Hepatic stellate cell (primary cell): ENCODE measurements at regions not wholly inside any gene's neighbourhood (a gene's known extent, or its start where the extent isn't known, plus 50 kb on each side); places are given as distances from the start of the nearest gene placed in this dataset.
"Not testable (repeated sequence)": the region's sequence is repeated elsewhere in the genome, so short reads cannot be mapped to it uniquely, and the experiment has no call there.

Experiments used
- DNase-seq: peaks from one replicate; pipeline ENCODE4 v3.0.0; 2011; ENCODE audit warnings: low spot score

DNA sequence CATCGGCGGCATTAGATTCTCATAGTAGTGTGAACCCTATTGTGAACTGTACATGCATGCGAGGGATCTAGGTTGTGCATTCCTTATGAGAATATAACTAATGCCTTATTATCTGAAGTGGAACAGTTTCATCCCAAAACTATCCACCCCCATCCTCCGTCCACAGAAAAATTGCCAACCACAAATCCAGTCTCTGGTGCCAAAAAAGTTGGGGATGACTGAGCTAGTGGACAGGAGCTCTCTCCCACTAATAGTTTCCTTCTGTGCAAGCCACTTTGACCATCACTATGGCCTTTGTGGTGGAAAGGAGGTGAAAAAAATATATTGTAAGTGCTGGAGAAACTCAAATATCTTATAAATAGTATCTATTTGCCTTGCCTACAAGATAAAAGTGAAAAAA is 857.8 kb downstream of the DIAPH3 start:
- DNase-seq, result no peak

DNA sequence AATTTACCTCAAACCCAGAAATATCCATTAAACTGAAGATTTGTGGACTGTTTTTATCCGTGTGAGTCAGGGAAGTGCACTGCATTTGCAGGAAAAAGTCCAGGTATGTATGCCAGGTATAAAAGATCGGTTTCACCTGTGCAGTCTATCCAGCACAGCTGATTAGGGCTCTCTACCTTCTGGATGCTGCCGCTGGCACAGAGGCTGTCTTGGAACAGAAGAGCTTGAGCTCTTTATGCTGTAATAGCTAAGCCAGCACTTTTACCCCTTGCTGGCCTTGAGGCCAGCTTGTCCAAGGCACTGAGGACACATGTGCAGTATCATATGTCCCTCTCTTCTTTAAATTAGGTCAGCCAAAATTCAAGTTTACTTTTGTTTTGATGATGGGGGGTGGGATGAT is 851.0 kb downstream of the DIAPH3 start:
- DNase-seq, result no peak

DNA sequence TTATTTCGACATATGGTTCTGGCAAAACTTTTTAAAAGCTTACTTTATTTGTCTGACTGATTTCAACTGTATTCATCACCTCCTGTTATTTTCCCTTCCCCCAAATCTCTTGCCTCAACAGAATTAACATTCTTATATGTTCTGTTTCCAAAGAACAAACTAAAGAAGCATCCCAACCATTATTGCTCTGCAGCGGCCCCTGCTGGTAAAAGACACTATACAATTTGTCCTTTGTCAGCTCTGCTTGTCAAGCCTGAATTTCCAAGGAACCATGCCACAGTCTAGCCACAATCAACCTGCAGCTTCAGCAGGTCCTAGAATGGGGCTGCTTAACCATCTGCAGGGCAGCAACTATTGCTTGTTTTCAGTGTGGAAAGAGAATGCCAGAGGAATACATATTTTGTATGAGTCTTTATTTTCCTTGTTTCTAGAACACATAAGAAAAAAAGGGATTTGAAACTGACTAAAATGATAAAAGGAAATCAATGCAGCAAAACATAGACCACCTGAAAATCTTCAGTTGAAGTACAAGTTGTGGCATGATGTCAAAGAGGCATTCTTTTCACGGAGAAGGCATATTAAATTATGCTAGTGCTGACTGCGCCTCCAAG is 845.3 kb downstream of the DIAPH3 start:
- peak; percentile 16 for DNase-seq

DNA sequence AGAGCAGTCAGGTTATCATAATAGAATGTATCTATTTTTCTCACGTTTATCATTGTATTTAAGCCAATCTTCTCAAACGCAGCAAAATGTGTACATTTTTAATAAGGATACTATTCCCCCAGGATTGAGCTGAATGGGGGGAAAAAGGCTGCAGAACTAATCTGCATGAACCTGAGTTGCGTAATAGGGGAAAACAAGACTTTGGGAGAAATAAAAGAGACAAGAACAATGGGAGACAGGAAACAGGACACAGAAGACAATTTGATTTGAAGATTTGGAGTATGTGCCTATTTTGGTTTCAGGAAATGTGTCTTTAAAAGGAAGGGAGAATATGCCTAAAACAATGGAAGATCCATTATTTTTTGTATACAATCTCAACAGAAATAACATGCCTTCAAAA is 844.5 kb downstream of the DIAPH3 start:
- DNase-seq, result no peak

DNA sequence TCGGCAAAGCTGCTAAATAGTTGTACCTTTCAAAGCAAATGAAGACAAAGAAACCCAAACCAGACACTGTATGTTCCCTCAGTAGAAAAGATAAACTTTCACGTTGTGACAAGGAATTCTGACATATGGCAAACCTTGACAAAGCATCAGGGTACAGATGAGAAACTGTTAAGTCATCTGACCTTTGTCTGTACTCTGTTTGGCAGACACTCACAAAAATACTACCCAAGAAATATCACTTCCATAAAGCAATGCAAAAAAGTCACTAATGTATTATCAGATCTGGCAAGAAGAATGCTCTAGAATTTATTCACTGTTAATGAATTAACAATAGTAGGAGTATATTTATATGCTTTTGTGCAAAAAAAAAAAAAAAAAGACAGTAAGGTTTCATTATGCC is 843.7 kb downstream of the DIAPH3 start:
- DNase-seq, result no peak

DNA sequence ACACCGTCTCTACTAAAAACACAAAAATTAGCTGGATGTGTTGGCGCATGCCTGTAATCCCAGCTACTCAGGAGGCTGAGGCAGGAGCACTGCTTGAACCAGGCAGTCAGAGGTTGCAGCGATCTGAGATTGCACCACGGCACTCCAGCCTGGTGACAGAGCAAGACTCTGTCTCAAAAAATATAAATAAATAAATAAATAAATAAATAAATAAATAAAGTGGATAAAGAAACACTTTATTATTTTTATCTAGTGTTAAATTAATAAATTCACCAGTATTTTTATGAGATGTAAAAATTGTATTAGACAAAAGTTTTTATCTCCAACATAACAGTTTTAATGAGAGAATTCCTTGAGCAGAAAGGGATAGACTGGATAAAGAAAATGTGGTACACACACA is 839.3 kb downstream of the DIAPH3 start:
- not testable (repeated sequence) for DNase-seq

DNA sequence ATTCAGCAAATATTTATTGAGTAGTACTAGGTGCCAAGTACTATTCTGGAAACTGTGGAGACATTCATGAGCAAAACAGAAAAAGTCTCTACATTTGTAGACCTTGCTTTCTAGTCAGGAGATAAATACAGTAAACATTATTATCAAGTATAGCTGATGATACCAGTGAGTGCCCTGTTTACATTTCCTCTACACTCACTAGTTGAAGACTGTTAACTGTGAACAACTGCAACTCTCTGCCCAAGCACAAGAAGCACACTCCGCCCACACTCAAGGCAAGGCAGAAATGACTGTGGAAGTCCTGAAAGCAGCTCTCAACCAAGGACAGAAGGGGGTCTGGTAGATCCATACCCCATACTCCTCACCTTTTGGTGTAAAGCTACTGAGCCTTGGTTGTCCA is 837.0 kb downstream of the DIAPH3 start:
- DNase-seq, result no peak

DNA sequence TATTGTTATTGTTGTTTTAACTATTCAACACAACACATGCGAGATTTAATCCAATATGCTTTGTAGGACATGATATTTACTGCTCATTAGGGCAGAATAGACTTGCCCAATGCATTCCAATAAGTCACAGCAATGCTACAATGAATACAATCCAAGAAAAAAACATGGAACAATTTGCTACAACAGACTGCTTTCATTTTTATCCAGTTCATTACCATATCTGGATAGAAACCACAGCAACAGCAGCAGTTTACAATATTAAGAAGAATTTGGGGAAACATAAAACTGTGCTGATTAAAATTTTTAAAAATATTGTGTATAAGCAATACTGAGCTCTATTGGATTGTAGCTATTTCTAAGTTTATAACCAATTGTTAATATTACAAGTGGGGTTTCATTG is 833.0 kb downstream of the DIAPH3 start:
- DNase-seq, result no peak

DNA sequence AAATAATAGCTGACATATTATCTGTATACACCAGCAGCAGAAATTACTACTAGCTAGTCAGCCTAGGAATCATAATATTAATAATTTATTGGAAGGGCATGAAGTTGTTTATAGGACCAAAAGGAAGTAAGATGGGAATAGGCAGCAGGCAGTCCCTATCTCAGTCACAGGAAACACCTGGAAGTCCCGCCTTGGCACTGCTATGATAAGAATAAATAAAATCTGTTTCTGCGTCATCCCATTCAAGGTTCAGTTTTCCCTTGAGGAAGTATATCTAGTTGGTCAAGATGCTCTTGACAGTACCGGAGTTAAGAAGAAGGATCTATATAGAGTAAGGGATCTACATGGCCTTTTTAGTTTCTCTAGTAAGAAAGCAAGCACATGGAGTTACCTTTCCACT is 830.8 kb downstream of the DIAPH3 start:
- no peak for DNase-seq

DNA sequence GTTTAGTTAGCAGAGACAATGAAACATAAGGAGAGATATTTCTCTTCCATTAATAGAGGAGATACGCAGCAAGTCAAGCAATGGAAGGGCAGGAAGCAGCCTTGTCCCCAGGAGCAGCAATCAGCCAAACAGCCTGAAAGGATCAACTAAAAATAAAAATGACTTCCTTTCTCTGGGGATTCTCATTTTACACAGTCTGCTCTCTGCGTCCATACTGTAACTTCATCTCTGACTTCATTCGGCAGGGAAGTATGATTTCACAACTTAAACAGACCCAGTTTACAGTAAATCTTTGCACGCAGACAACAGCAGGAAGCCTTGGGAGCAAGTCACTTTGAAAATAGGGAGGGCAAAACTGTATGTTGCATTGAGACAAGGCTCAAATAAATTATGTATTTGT is 826.7 kb downstream of the DIAPH3 start:
- peak; percentile 8 for DNase-seq

DNA sequence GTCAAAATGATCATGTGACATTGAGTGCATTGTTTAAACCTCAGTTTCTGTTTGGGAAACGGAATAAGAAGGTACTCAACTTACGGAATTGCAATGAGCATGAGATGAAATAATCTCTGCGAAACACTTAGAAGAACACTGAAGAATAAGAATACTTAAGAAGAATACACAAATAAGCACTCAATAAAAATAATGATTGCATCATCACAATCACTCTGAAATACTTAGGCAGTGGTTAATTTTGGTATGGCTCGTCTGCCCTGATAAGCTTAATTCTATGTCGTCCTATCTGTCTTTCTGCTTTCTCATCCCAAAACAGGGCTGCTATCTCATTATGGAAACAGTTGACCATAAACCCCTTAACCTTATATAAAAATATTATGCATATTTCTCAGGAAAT is 823.6 kb downstream of the DIAPH3 start:
- no peak for DNase-seq

DNA sequence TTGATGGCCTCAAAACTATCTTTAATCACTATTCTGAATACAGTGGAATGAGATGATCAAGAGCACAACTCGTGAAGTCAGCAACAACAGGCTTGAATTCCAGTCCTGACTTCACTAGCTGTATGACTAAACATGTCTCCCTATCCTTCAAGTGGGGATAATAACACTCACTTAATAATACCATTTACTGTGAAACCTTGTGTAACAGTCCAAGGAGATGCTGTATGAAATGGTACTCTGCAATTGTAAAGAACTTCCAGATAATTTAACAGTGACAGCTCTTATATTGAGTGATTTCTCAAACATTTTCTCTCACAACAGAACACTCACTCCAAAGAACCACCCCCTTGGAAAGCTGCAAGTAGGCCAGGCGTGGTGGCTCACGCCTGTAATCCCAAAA is 823.1 kb downstream of the DIAPH3 start:
- no peak for DNase-seq

DNA sequence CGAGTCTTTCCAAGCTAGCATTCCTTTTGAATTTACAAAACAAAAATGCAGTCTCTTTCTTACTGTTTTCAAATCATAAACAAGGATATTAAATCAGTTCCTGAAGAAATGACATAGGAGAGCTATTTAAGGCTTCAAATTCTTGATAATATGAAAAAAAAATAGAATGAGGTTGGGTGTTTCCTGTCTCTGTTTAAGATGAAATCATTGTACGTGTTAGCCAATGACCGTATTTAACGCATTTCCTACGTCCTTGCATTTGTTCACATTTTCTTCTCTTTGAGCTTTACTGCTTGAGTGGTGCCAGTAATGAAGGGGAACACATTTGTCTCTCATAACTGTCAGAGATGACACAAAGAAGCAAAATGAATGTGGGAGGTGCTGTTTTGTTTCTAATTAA is 821.3 kb downstream of the DIAPH3 start:
- DNase-seq, result no peak

DNA sequence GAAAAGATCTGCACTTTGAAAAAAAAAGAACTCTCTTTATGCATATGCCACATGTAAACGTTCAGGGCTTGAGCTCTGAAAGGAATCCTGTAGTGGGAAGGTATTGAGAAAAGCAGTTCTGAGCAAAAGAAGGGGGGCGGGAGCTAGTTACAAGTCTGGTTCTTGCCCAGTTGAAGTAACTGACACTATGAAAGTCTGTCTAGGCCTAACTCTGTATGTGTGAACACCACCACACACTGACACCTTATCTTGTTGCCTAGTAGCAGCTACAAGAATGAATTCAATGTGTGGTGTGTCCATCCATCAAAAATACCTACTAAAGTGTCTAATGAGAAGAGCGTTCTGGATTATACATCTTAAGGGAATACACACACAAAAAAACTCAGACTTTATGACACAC is 820.6 kb downstream of the DIAPH3 start:
- no peak for DNase-seq

DNA sequence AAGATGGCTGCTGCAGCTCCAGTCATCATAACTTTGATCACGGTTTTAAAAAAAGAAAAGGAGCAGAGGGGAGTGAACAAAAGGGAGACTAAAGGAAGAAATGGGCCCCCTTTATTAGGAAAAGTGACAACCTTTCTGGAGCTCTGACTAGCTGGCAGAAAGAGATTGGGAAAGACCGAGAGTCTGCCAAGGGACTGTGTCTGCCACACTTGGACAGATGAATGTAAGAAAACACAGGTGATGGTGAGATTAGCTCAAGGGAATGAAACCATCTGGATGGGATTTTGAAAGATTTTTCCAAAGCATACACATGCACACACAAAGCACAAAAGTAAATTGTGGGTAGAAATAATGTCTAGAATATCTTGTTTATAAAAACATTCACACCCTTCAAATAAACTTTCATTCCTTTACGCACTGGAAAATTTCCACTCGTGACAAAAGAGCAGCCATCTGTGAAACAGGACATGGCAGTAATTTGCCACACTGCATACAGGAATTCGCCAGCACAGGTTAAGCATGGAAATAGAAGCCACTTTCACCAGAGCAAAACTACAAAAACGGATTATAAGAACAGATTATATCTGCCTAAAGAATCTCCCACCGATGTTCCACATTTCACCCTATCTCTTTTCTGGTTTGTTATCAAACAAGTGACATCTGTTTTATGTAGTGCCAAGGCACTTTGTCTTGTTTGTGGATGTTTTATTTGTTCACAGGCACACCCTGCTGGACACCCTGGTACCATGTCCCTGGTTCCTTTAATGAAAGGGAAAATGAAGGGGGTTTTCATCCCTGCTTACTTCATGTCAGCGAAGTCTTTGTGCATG is 819.5 kb downstream of the DIAPH3 start:
- DNase-seq, result no peak

DNA sequence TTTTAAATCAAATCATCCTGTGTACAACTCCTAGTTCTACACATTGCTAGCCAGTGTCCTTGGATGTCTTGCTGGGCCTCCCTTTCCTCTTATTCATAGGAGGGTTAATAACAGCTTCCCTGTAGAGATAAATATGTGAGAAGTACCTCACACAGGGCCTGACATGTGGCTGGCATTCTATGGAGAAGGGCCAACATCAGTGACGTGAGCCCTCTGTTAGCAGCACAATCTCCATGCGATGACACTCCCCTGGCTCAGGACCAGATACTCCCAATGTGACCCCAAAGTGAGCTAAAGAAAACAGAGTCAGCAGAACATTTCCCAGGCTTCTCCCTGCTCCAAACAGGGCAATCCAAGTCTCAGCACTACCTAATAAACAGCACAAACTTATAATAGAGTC is 818.4 kb downstream of the DIAPH3 start:
- no peak for DNase-seq

DNA sequence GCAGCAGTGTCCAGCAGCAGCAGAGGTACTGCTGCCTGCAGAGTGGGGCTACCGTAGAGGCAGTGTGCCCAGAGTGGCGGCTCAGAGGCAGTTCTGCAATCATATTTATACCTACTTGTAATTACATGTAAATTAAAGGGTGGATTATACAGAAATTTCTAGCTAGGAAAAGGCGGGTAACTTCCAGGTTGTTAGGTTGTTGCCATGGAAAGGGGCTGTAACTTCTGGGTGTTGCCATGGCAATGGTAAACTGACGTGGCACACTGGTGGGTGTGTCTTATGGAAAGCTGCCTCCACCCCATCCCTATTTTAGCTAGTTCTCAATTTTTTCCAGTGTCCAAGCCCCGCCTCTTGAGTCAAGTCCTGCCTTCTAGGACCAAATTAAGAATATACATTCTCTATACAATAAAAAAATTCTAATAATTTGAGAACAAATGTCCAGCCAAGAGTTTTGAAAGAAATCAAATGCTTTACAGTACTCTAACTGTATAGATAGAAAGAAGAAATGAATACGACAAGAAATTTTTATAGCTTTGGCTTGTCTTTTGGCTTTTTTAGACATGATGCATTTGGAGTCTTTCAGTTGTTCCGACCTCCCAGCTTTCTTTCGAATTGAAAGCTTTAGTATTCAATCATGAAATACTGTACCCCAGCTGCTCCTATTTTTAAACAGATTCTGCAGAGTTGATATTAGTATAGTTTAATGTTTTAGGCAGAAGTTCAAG is 816.6 kb downstream of the DIAPH3 start:
- no peak for DNase-seq

DNA sequence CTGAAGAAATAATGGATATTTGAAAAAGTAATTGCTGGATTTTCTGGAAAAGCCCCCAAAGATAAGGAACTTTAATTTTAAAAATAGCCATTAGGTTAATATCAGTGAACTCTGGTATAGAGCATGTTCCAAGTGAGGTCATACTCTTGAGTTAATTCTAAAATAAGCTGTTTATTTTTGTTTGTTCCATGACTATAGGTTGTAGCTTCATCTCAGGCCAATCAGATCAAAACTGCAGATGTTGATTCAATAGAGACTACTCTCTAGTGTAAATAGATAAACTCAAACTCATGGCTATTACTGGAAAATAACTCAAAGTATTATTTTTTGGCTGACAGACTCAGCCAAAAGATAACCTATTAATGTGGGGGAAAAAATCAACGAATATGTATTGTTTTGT is 815.1 kb downstream of the DIAPH3 start:
- no peak for DNase-seq

DNA sequence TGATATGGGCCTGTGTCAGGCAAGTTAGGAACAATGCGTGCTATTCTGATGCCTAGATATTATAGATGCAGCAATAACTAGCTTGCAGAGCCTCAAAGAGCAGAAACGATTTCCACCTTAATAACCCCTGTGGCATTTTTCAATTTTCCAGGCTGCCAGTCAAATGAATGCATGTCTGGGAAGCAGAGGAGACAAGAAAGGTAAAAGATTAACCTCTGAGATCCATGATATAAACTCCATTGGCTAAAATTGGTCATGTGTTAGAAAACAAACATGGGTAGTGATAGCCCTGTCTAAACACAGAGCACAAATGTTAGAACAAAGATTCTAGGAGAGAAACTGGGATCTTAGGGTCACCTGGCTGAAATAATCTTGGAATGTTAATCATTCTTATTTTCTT is 811.1 kb downstream of the DIAPH3 start:
- DNase-seq, result no peak

DNA sequence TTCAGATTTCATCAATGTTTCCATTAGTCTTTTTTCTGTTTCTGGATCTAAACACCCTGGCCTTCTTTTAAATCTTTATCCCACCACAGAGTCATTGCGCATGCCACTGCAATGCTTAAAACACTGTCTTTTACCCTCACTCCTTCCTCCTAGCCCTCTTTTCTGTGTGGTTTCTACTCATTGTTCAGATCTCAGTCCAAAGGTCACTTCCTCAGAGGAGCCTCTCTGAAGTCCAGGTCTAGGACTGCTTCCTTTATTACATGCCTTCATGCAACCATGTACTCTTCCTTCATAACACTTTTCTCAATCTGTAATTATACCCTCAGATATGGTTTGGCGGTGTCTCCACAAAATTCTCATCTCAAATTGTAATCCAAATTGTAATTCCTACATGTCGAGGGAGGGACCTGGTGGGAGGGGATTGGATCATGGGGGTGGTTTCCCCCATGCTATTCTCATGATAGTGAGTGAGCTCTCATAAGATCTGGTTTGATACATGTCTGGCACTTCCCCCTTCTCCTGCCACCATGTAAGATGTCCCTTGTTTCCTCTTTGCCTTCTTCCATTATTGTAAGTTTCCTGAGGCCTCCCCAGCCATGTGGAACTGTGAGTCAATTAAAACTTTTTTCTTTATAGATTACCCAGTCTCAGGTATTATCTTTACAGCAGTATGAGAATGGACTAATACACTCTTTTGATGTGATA is 808.9 kb downstream of the DIAPH3 start:
- no peak for DNase-seq

DNA sequence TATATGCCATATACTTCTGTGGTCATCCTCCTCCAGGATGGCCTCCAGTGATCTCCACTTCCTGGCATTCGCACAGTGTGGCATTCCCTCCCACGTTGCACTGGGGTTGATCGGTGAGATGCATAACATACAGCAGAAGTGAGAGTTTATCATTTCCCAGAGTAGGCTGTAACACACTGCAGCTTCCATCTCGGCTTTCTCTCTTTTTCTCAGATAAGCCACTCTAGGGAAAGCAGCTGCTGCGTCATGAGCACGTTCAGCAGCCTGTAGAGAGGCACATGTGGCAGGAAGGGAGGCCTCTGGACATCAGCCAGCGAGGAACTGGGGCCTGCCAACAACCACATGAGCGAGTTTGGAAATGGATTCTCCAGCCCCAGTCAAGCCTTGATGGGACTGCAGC is 807.1 kb downstream of the DIAPH3 start:
- peak; percentile 7 for DNase-seq

DNA sequence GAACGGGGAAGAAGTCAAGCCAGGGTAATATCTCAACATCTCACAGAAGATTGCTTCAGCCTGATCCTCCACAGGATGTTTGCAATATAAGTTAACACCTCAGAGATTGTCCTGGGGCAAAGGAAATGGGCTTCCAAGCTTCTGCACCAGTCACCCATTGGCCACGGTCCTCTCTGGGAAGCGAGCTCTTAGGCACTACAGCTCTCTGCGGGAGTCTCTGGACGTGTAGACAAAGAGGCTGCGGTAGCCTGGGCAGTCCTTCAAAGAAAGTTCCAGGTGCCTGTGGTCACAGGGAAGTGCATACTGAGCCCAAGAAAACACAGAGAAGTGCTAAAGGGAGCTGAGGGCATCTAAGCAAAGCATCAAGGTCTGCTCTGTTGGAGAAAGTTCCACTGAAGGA is 805.7 kb downstream of the DIAPH3 start:
- DNase-seq, result no peak

DNA sequence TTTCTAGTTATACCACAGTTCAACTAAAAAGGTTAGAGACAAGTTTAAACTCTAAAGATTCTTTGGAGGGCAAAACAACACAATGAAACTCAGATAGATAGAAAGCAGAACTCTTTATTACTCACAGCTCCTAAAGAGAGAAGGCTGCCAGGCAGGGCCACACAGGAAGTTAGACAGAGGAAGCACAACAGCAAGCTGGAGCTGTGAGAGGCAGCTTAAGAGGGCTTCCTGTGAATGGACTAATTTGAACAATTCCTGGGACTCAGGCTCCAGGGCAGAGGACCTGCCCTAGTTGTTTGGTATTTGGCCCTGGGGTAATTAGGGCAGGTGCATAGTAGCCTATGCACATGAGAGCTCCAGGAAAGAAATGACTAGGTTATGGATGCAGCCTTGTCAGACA is 803.6 kb downstream of the DIAPH3 start:
- DNase-seq, result no peak
